GM12891 (cell line): ENCODE measurements at regions not wholly inside any gene's neighbourhood (a gene's known extent, or its start where the extent isn't known, plus 50 kb on each side); places are given as distances from the start of the nearest gene placed in this dataset.

ENCODE experiments used
- POLR2A ChIP-seq: IDR thresholded peaks from 2 replicates; pipeline ENCODE4 v1.6.1; 2011; ENCODE audit warnings: low read depth, low read length, control low read depth
- TAF1 ChIP-seq: IDR thresholded peaks from 2 replicates; pipeline ENCODE4 v1.6.1; 2011; ENCODE audit warnings: low read depth, low read length, control low read depth

GRCh38 chr12:88951860-88952561 lies 371.7 kb upstream of the KITLG start:
- no peak for TF ChIP-seq POLR2A
- no peak for TF ChIP-seq TAF1
